Gastroesophageal sphincter (tissue), 4 donors: ENCODE measurements at regions not wholly inside any gene's neighbourhood (a gene's known extent, or its start where the extent isn't known, plus 50 kb on each side); places are given as distances from the start of the nearest gene placed in this dataset.

Experiments
- ATAC-seq: fragments of 150-250 bp; one replicate; pipeline ENCODE4 v1.9.1; 2016; ENCODE audit warnings: mild to moderate bottlenecking, moderate library complexity
- H3K27ac ChIP-seq, 4 donors: fragments of 200-600 bp; sonication (generic) in 3 of 4; 1 replicate in 3 of 4; 2 replicates in 1 of 4; pipeline ENCODE4 v1.5.1; 2016 to 2019
- H3K27me3 ChIP-seq: fragments of 200-600 bp; sonication (generic); one replicate; pipeline ENCODE4 v1.5.1; 2019
- H3K36me3 ChIP-seq, 2 donors: fragments of 200-600 bp; sonication (generic); one replicate each; pipeline ENCODE4 v1.5.1; 2019; ENCODE audit warnings: control low read depth in 1 of 2
- H3K4me1 ChIP-seq, 3 donors: fragments of 200-600 bp; sonication (generic); 1 replicate in 2 of 3; 2 replicates in 1 of 3; pipeline ENCODE4 v1.5.1; 2016 to 2019; ENCODE audit warnings: control low read depth in 2 of 3
- H3K4me3 ChIP-seq, 2 donors: fragments of 200-600 bp; sonication (generic); one replicate each; pipeline ENCODE4 v1.5.1; 2019; ENCODE audit warnings: mild to moderate bottlenecking in 1 of 2, moderate library complexity in 1 of 2
- H3K9me3 ChIP-seq, 3 donors: fragments of 200-600 bp; sonication (generic); one replicate each; pipeline ENCODE4 v1.5.1; 2017 to 2019; ENCODE audit warnings: control low read depth in 2 of 3
- CTCF ChIP-seq, 4 experiments: fragments of 200-600 bp in 2 of 4; fragments of 450-650 bp in 2 of 4; sonication (generic) in 1 of 4; IDR thresholded peaks; one replicate each; pipeline ENCODE4 v1.5.1; 2017 to 2019; ENCODE audit warnings: antibody characterized with exemption in 4 of 4, mild to moderate bottlenecking in 2 of 4, moderate library complexity in 2 of 4
- EP300 ChIP-seq: sonication (generic); formaldehyde crosslinking; IDR thresholded peaks from one replicate; pipeline ENCODE4 v1.6.1; 2017; ENCODE audit warnings: antibody characterized with exemption, mild to moderate bottlenecking
- POLR2A ChIP-seq, 2 donors: fragments of 450-650 bp; IDR thresholded peaks; one replicate each; pipeline ENCODE4 v1.6.1; 2017; ENCODE audit warnings: antibody characterized with exemption in 2 of 2, mild to moderate bottlenecking in 2 of 2, moderate library complexity in 1 of 2
- POLR2AphosphoS5 ChIP-seq: sonication (generic); formaldehyde crosslinking; IDR thresholded peaks from one replicate; pipeline ENCODE4 v1.6.1; 2017; ENCODE audit warnings: antibody characterized with exemption
- WGBS, 2 donors: methylation state at CpG; one replicate each; pipeline ENCODE4 v1.1.5; 2018; ENCODE audit warnings: low coverage in 1 of 2; 5-methylcytosine and 5-hydroxymethylcytosine counted together

- TF ChIP-seq CTCF (IDR thresholded peaks at IDR 0.05) (no peak), POLR2A (IDR thresholded peaks at IDR 0.05) (no peak), EP300 (no peak), POLR2AphosphoS5 (no peak)
- Histone ChIP-seq H3K27me3 (peaks cover 91% of the 10 kb centered on the region), H3K36me3 (no peaks in the 10 kb centered on the region), H3K27ac (no peak overlapping the region), H3K4me3 (no peak overlapping the region), H3K4me1 (no peaks in the 10 kb centered on the region), H3K9me3 (peaks cover 0 to 10% (median 0%) of the 10 kb centered on the region in 3 donors)
- ATAC-seq = no peak
- 28 to 31% methylated on average over 4 to 10 of the region's 13 CpGs for WGBS, 2 donors
Observed at GRCh38 chr16:86768228-86768791, 190.0 kb downstream of the FOXL1 start.

- Histone ChIP-seq H3K36me3 (no peaks in the 10 kb centered on the region), H3K4me1 (no peaks in the 10 kb centered on the region), H3K27me3 (peaks cover 91% of the 10 kb centered on the region), H3K9me3 (peaks cover 0 to 10% (median 0%) of the 10 kb centered on the region in 3 donors), H3K27ac (no peak overlapping the region), H3K4me3 (no peak overlapping the region)
- WGBS, 2 donors = 56 to 60% methylated on average over 3 to 6 of the region's 7 CpGs
- TF ChIP-seq POLR2AphosphoS5 = no peak
- TF ChIP-seq CTCF (IDR thresholded peaks at IDR 0.05) = no peak
- no peak for TF ChIP-seq EP300
- no peak for TF ChIP-seq POLR2A (IDR thresholded peaks at IDR 0.05)
- no peak for ATAC-seq
Observed at GRCh38 chr16:86768999-86769398, 190.7 kb downstream of the FOXL1 start.

- 60 to 67% methylated on average over 6 of the region's 8 CpGs for WGBS, 2 donors
- no peak for ATAC-seq
- H3K9me3 ChIP-seq = peaks cover 0 to 5% (median 0%) of the 10 kb centered on the region in 3 donors
- H3K36me3 ChIP-seq = no peaks in the 10 kb centered on the region
- H3K27ac ChIP-seq = no peak overlapping the region
- TF ChIP-seq POLR2AphosphoS5 (no peak), EP300 (no peak), POLR2A (IDR thresholded peaks at IDR 0.05) (no peak), CTCF (IDR thresholded peaks at IDR 0.05) (no peak)
- H3K27me3 ChIP-seq = peaks cover 88% of the 10 kb centered on the region
- no peaks in the 10 kb centered on the region for H3K4me1 ChIP-seq
- no peak overlapping the region for H3K4me3 ChIP-seq
Observed at GRCh38 chr16:86771506-86772460, 193.4 kb downstream of the FOXL1 start.

- no peak overlapping the region for H3K27ac ChIP-seq
- H3K27me3 ChIP-seq = peaks cover 91% of the 10 kb centered on the region
- no peaks in the 10 kb centered on the region for H3K4me1 ChIP-seq
- no peak for TF ChIP-seq POLR2AphosphoS5
- no peak for TF ChIP-seq POLR2A (IDR thresholded peaks at IDR 0.05)
- TF ChIP-seq EP300 = no peak
- no peak for TF ChIP-seq CTCF (IDR thresholded peaks at IDR 0.05)
- no peaks in the 10 kb centered on the region for H3K36me3 ChIP-seq
- H3K9me3 ChIP-seq = peaks cover 0 to 5% (median 0%) of the 10 kb centered on the region in 3 donors
- ATAC-seq = no peak
- no peak overlapping the region for H3K4me3 ChIP-seq
- 64 to 76% methylated on average over 3 to 7 of the region's 16 CpGs for WGBS, 2 donors
Observed at GRCh38 chr16:86772671-86773353, 194.5 kb downstream of the FOXL1 start.
